H1 (cell line): ENCODE measurements at regions not wholly inside any gene's neighbourhood (a gene's known extent, or its start where the extent isn't known, plus 50 kb on each side); places are given as distances from the start of the nearest gene placed in this dataset.

ENCODE experiments used
- CTCF ChIA-PET: fragments of 300-600 bp; sonication (Branson Sonifier 250); formaldehyde crosslinking; loops from one replicate; lab custom pipeline; 2021; ENCODE audit not compliant: partially characterized antibody; lab: Charles Lee
- POLR2A ChIA-PET: fragments of 300-600 bp; sonication (Branson Sonifier 250); formaldehyde crosslinking; loops from one replicate; lab custom pipeline; 2021; ENCODE audit warnings: inconsistent platforms; ENCODE audit not compliant: partially characterized antibody; lab: Charles Lee
- DNase-seq, 2 experiments: peaks; one replicate each; pipeline versions ENCODE4 v3.0.0 to v3.0.0-alpha.2; 2010 to 2022; ENCODE audit warnings: low spot score in 2 of 2, low read depth in 1 of 2, mixed read lengths in 1 of 2
- FAIRE-seq: peaks from 2 replicates; lab custom pipeline; 2011; peaks lifted over from hg19 to GRCh38; lab: Jason Lieb, UNC
- H2AFZ ChIP-seq: 2 replicates; pipeline ENCODE4 v1.8.1; 2012; ENCODE audit warnings: low read length, inconsistent platforms
- H2AK5ac ChIP-seq: 2 replicates; pipeline ENCODE4 v1.6.1; 2013; ENCODE audit warnings: low read depth, low read length
- H2BK120ac ChIP-seq: replicated peaks from 2 replicates; pipeline ENCODE3; 2013; ENCODE audit warnings: low read depth, low read length, inconsistent platforms
- H2BK12ac ChIP-seq: 2 replicates; pipeline ENCODE4 v1.6.1; 2013; ENCODE audit warnings: low read depth, low read length
- H2BK15ac ChIP-seq: 2 replicates; pipeline ENCODE4 v1.6.1; 2013; ENCODE audit warnings: low read length
- H2BK20ac ChIP-seq: 2 replicates; pipeline ENCODE4 v1.6.1; 2013; ENCODE audit warnings: low read length
- H2BK5ac ChIP-seq: 2 replicates; pipeline ENCODE4 v1.6.1; 2013; ENCODE audit warnings: low read depth, low read length
- H3K14ac ChIP-seq: 2 replicates; pipeline ENCODE4 v1.6.1; 2013; ENCODE audit warnings: inconsistent platforms; ENCODE audit not compliant: insufficient read length
- H3K18ac ChIP-seq: 2 replicates; pipeline ENCODE4 v1.6.1; 2013; ENCODE audit warnings: low read length; ENCODE audit errors: extremely low read depth
- H3K23ac ChIP-seq: 2 replicates; pipeline ENCODE4 v1.6.1; 2013; ENCODE audit warnings: inconsistent platforms; ENCODE audit not compliant: insufficient read length
- H3K23me2 ChIP-seq: 2 replicates; pipeline ENCODE4 v1.6.1; 2013; ENCODE audit warnings: low read depth, low read length
- H3K27ac ChIP-seq: 2 replicates; pipeline ENCODE4 v1.6.1; 2011; ENCODE audit warnings: low read depth, low read length, inconsistent platforms
- H3K27me3 ChIP-seq, 4 experiments: replicated peaks in 1 of 4; 1 replicate in 1 of 4; 2 replicates in 3 of 4; pipeline versions ENCODE4 v1.6.1 to v1.8.1; 2011 to 2013; ENCODE audit warnings: low read length in 3 of 4, mild to moderate bottlenecking in 3 of 4, inconsistent platforms in 2 of 4, mixed read lengths in 2 of 4, moderate library complexity in 1 of 4; ENCODE audit not compliant: control insufficient read depth in 3 of 4, insufficient read depth in 3 of 4; ENCODE audit errors: extremely low read depth in 1 of 4
- H3K36me3 ChIP-seq, 4 experiments: 2 replicates each; pipeline versions ENCODE4 v1.6.1 to v1.8.1; 2011 to 2013; ENCODE audit warnings: mild to moderate bottlenecking in 4 of 4, low read length in 3 of 4, moderate library complexity in 2 of 4, control low read depth in 1 of 4, inconsistent platforms in 1 of 4; ENCODE audit not compliant: insufficient read depth in 4 of 4, control insufficient read depth in 2 of 4
- H3K4ac ChIP-seq: replicated peaks from 2 replicates; pipeline ENCODE3; 2013; ENCODE audit warnings: low read length, low read depth, mixed read lengths, inconsistent platforms; ENCODE audit not compliant: insufficient read length
- H3K4me1 ChIP-seq, 4 experiments: replicated peaks in 1 of 4; 1 replicate in 1 of 4; 2 replicates in 3 of 4; pipeline versions ENCODE4 v1.6.1 to v1.8.1; 2011 to 2013; ENCODE audit warnings: low read length in 3 of 4, inconsistent platforms in 2 of 4, mixed read lengths in 1 of 4; ENCODE audit not compliant: insufficient read depth in 4 of 4, control insufficient read depth in 3 of 4
- H3K4me2 ChIP-seq, 2 experiments: 2 replicates each; pipeline versions ENCODE4 v1.6.1 to v1.8.1; 2011 to 2013; ENCODE audit warnings: low read depth in 2 of 2, low read length in 2 of 2, control low read depth in 1 of 2, inconsistent platforms in 1 of 2, mild to moderate bottlenecking in 1 of 2; ENCODE audit not compliant: insufficient read depth in 1 of 2
- H3K4me3 ChIP-seq, 4 experiments: fragments of 200-600, 300-600 bp in 1 of 4; sonication (generic), shearing (Covaris generic), sonication (Bioruptor Twin) in 1 of 4; 2 replicates each; pipeline versions ENCODE4 v1.5.1 to v1.8.1; 2011 to 2016; ENCODE audit warnings: low read length in 4 of 4, low read depth in 3 of 4, control low read depth in 2 of 4, inconsistent platforms in 2 of 4, mild to moderate bottlenecking in 2 of 4, mixed read lengths in 1 of 4, moderate library complexity in 1 of 4; ENCODE audit not compliant: insufficient read depth in 2 of 4; ENCODE audit errors: extremely low read depth in 1 of 4
- H3K56ac ChIP-seq: replicated peaks from 2 replicates; pipeline ENCODE3; 2013; ENCODE audit warnings: low read depth, mild to moderate bottlenecking, mixed read lengths, low read length, inconsistent platforms; ENCODE audit not compliant: insufficient read length
- H3K79me1 ChIP-seq: 2 replicates; pipeline ENCODE4 v1.6.1; 2013; ENCODE audit warnings: low read depth, low read length, control low read depth
- H3K79me2 ChIP-seq, 2 experiments: 2 replicates each; pipeline versions ENCODE4 v1.6.1 to v1.8.1; 2012 to 2013; ENCODE audit warnings: low read length in 2 of 2, mild to moderate bottlenecking in 2 of 2, inconsistent platforms in 1 of 2; ENCODE audit not compliant: insufficient read depth in 2 of 2, control insufficient read depth in 1 of 2
- H3K9ac ChIP-seq, 4 experiments: replicated peaks in 1 of 4; 1 replicate in 1 of 4; 2 replicates in 3 of 4; pipeline versions ENCODE4 v1.6.1 to v1.8.1; 2011 to 2013; ENCODE audit warnings: low read depth in 3 of 4, low read length in 3 of 4, control low read depth in 2 of 4, mild to moderate bottlenecking in 2 of 4, moderate library complexity in 2 of 4, inconsistent platforms in 1 of 4; ENCODE audit errors: extremely low read depth in 1 of 4
- H3K9me3 ChIP-seq, 2 experiments: 2 replicates each; pipeline versions ENCODE4 v1.6.1 to v1.8.1; 2012 to 2013; ENCODE audit warnings: mild to moderate bottlenecking in 2 of 2, moderate library complexity in 2 of 2, control low read depth in 1 of 2, inconsistent platforms in 1 of 2, low read depth in 1 of 2, low read length in 1 of 2, mixed read lengths in 1 of 2; ENCODE audit not compliant: insufficient read depth in 2 of 2
- H4K20me1 ChIP-seq, 2 experiments: replicated peaks in 1 of 2; 2 replicates each; pipeline versions ENCODE3 to v1.8.1; 2011 to 2013; ENCODE audit warnings: inconsistent platforms in 2 of 2, low read length in 2 of 2, mild to moderate bottlenecking in 1 of 2; ENCODE audit not compliant: insufficient read depth in 2 of 2, control insufficient read depth in 1 of 2
- H4K5ac ChIP-seq: 2 replicates; pipeline ENCODE4 v1.6.1; 2013; ENCODE audit warnings: low read length, low read depth, mixed read lengths, inconsistent platforms; ENCODE audit not compliant: insufficient read length
- H4K8ac ChIP-seq: 2 replicates; pipeline ENCODE4 v1.8.0; 2013; ENCODE audit warnings: mild to moderate bottlenecking, moderate library complexity, low read length, inconsistent platforms; ENCODE audit not compliant: insufficient read depth; ENCODE audit errors: extremely low read depth
- H4K91ac ChIP-seq: replicated peaks from 2 replicates; pipeline ENCODE3; 2013; ENCODE audit warnings: low read length, mixed read lengths, inconsistent platforms; ENCODE audit not compliant: insufficient read length
- BACH1 ChIP-seq: IDR thresholded peaks from 2 replicates; pipeline ENCODE4 v1.6.1; 2012; ENCODE audit warnings: low read length, improper control_type of control experiment
- BRCA1 ChIP-seq: IDR thresholded peaks from 2 replicates; pipeline ENCODE4 v1.6.1; 2012; ENCODE audit warnings: low read depth, low read length, improper control_type of control experiment
- CBX5 ChIP-seq: fragments of 300-800, 300-1000 bp; sonication (generic); IDR thresholded peaks from 2 replicates; pipeline ENCODE4 v1.7.1; 2016; ENCODE audit warnings: antibody characterized with exemption, low read length, low read depth
- CREB1 ChIP-seq: IDR thresholded peaks from 2 replicates; pipeline ENCODE4 v1.6.1; 2012; ENCODE audit warnings: inconsistent platforms
- CTBP2 ChIP-seq: IDR thresholded peaks from 2 replicates; pipeline ENCODE4 v1.7.0; 2011; ENCODE audit warnings: borderline replicate concordance, mild to moderate bottlenecking, moderate library complexity, mixed read lengths, low read length; ENCODE audit not compliant: insufficient read depth, insufficient read length
- KDM1A ChIP-seq: fragments of 200-600, 300-600 bp; sonication (generic); IDR thresholded peaks from 2 replicates; pipeline ENCODE4 v1.7.1; 2016; ENCODE audit warnings: mild to moderate bottlenecking, low read length, borderline replicate concordance
- KDM4A ChIP-seq: IDR thresholded peaks from one replicate; pipeline ENCODE4 v1.7.1; 2012; ENCODE audit warnings: low read depth, mild to moderate bottlenecking, moderate library complexity, low read length, inconsistent platforms; ENCODE audit not compliant: severe bottlenecking
- POLR2A ChIP-seq, 2 experiments: IDR thresholded peaks; 1 replicate in 1 of 2; 2 replicates in 1 of 2; pipeline ENCODE4 v1.6.1; 2011; ENCODE audit warnings: low read depth in 2 of 2, low read length in 2 of 2, mild to moderate bottlenecking in 2 of 2; ENCODE audit errors: control extremely low read depth in 1 of 2
- RAD21 ChIP-seq, 2 experiments: IDR thresholded peaks in 1 of 2; conservative IDR thresholded peaks in 1 of 2; 2 replicates each; pipeline ENCODE4 v1.6.1; 2011; ENCODE audit warnings: low read depth in 2 of 2, low read length in 2 of 2, improper control_type of control experiment in 1 of 2, inconsistent platforms in 1 of 2, mild to moderate bottlenecking in 1 of 2, moderate library complexity in 1 of 2
- RFX5 ChIP-seq: IDR thresholded peaks from 2 replicates; pipeline ENCODE4 v1.6.1; 2011; ENCODE audit warnings: low read depth, low read length, improper control_type of control experiment, borderline replicate concordance
- SIX5 ChIP-seq: IDR thresholded peaks from 2 replicates; pipeline ENCODE4 v1.6.1; 2011; ENCODE audit warnings: mild to moderate bottlenecking, low read depth, low read length
- TEAD4 ChIP-seq: IDR thresholded peaks from 2 replicates; pipeline ENCODE4 v1.6.1; 2012; ENCODE audit warnings: low read depth, low read length, inconsistent platforms, mixed read lengths
- USF2 ChIP-seq: IDR thresholded peaks from 2 replicates; pipeline ENCODE4 v1.6.1; 2011; ENCODE audit warnings: low read length, improper control_type of control experiment
- ZNF274 ChIP-seq: IDR thresholded peaks from 2 replicates; pipeline ENCODE4 v1.7.0; 2012; ENCODE audit warnings: low read length, borderline replicate concordance; ENCODE audit errors: extremely low read depth
- WGBS, 2 experiments: shearing (Covaris generic) in 1 of 2; methylation state at CpG; one replicate each; pipeline versions ENCODE4 v1.1.6 to v1.1.7; 2013 to 2015; ENCODE audit warnings: low lambda C conversion rate in 2 of 2, mixed read lengths in 2 of 2, inconsistent platforms in 1 of 2, low coverage in 1 of 2, missing lambda C conversion rate in 1 of 2; ENCODE audit not compliant: insufficient replicate concordance in 2 of 2, insufficient coverage in 1 of 2, insufficient read length in 1 of 2; ENCODE audit errors: extremely low coverage in 1 of 2, missing lambda C conversion rate in 1 of 2; 5-methylcytosine and 5-hydroxymethylcytosine counted together

GRCh38 chr3:182240474-182240873 is 528.7 kb downstream of the SOX2 start:
- no peak overlapping the region for H4K91ac ChIP-seq
- FAIRE-seq (no peak), DNase-seq (no peak)
- no peak overlapping the region for H4K8ac ChIP-seq
- no peak overlapping the region for H2BK15ac ChIP-seq
- no peak overlapping the region for H4K5ac ChIP-seq
- no peak overlapping the region for H3K9ac ChIP-seq
- WGBS, 2 experiments: 82% methylated on average over 2 of the region's 2 CpGs; no CpG with 5 or more reads in 1 of the 2 experiments
- no peak overlapping the region for H3K18ac ChIP-seq
- H2BK20ac ChIP-seq: no peak overlapping the region
- no peaks in the 10 kb centered on the region for H3K36me3 ChIP-seq
- no peaks in the 10 kb centered on the region for H3K27me3 ChIP-seq
- no peaks in the 10 kb centered on the region for H3K79me1 ChIP-seq
- H3K4me2 ChIP-seq: no peak overlapping the region
- H3K23me2 ChIP-seq: no peaks in the 10 kb centered on the region; the same call in 1 of the 2 replicates
- H3K56ac ChIP-seq: no peak overlapping the region
- H3K4me1 ChIP-seq: peaks cover 0 to 8% (median 3%) of the 10 kb centered on the region in 4 experiments; a peak in 3 of 7 replicates
- H2AK5ac ChIP-seq: no peak overlapping the region
- no peak overlapping the region for H2BK12ac ChIP-seq
- H3K4me3 ChIP-seq: no peak overlapping the region
- H3K9me3 ChIP-seq: no peaks in the 10 kb centered on the region
- POLR2A ChIA-PET: no interaction called here
- CTCF ChIA-PET: no interaction called here
- H3K79me2 ChIP-seq: no peaks in the 10 kb centered on the region
- H3K27ac ChIP-seq: no peak overlapping the region
- no peak overlapping the region for H2BK5ac ChIP-seq
- no peak overlapping the region for H3K14ac ChIP-seq
- H2AFZ ChIP-seq: no peak overlapping the region; the same call in 1 of the 2 replicates
- no peak overlapping the region for H3K4ac ChIP-seq
- no peaks in the 10 kb centered on the region for H4K20me1 ChIP-seq
- no peak overlapping the region for H3K23ac ChIP-seq
- H2BK120ac ChIP-seq: no peak overlapping the region
- TF ChIP-seq TEAD4 (no peak), RAD21 (IDR thresholded peaks at IDR 0.05 in 1 of 2, conservative IDR thresholded peaks at IDR 0.05 in 1 of 2; ENCODE audit: low read depth in 2 of 2, low read length in 2 of 2) (no peak), RFX5 (no peak), KDM1A (no peak), BRCA1 (no peak), CREB1 (no peak), POLR2A (IDR thresholded peaks at IDR 0.05; ENCODE audit: control extremely low read depth in 1 of 2, low read depth in 2 of 2, low read length in 2 of 2) (no peak), CTBP2 (no peak), CBX5 (no peak), SIX5 (no peak), ZNF274 (no peak), KDM4A (no peak), USF2 (no peak), BACH1 (no peak)
